ENCODE measurements at regions not wholly inside any gene's neighbourhood (a gene's known extent, or its start where the extent isn't known, plus 50 kb on each side); places are given as distances from the start of the nearest gene placed in this dataset.

DNA sequence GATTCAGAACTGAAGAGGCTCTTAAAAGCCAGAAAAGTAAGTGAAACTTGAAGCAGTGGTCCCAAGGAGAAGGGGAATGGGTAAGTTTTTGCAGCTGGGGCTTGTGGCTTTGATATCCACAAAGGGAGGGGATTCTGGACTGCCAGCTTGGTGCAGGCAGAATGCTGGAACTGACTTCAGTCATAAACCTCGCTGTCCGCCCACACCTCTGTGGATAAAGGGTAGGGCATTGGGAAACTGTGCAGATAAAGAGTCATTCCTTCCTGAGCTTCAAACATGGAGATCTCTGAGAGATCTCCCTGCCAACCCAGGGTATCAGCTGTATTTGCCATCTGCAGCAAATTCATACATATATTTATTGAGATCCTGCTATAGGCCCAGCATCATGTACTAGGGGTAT is 124.3 kb upstream of the OR9Q1 start:
- Histone ChIP-seq H3K4me1 (ENCODE audit: control insufficient read depth in 4 of 4, insufficient read depth in 4 of 4, low read length in 3 of 4) (no peaks in the 10 kb centered on the region), H3K36me3 (ENCODE audit: control insufficient read depth in 4 of 4, insufficient read depth in 3 of 4, low read depth in 1 of 4, low read length in 3 of 4) (no peaks in the 10 kb centered on the region), H3K27ac (ENCODE audit: low read depth in 1 of 2, low read length in 2 of 2) (no peak overlapping the region), H3K27me3 (ENCODE audit: control insufficient read depth in 4 of 4, insufficient read depth in 4 of 4, low read length in 3 of 4) (peaks cover 0 to 2% (median 0%) of the 10 kb centered on the region in 4 donors), H3K9me3 (ENCODE audit: control insufficient read depth in 4 of 4, low read length in 3 of 4) (peaks cover 0 to 4% (median 2%) of the 10 kb centered on the region in 4 donors), H3K4me3 (ENCODE audit: low read depth in 1 of 3, low read length in 3 of 3) (no peak overlapping the region), H3K9ac (ENCODE audit: low read depth in 1 of 2, low read length in 2 of 2) (no peak overlapping the region)
- no peak for DNase-seq (ENCODE audit: low spot score)
- TF ChIP-seq HNF4A (conservative IDR thresholded peaks at IDR 0.05) (no peak), RXRA (IDR thresholded peaks at IDR 0.05) (no peak), NR2F2 (IDR thresholded peaks at IDR 0.05) (no peak), GABPA (IDR thresholded peaks at IDR 0.05 in 1 of 2, conservative IDR thresholded peaks at IDR 0.05 in 1 of 2) (no peak), RAD21 (IDR thresholded peaks at IDR 0.05) (no peak), HNF4G (IDR thresholded peaks at IDR 0.05) (no peak), YY1 (IDR thresholded peaks at IDR 0.05) (no peak), SP1 (IDR thresholded peaks at IDR 0.05) (no peak), FOXA1 (IDR thresholded peaks at IDR 0.05) (no peak), JUND (IDR thresholded peaks at IDR 0.05) (no peak), EGR1 (IDR thresholded peaks at IDR 0.05; ENCODE audit: low read depth in 2 of 2) (no peak), FOXA2 (IDR thresholded peaks at IDR 0.05) (no peak), TAF1 (conservative IDR thresholded peaks at IDR 0.05) (no peak)
- TF ChIP-seq, protein P1, sequence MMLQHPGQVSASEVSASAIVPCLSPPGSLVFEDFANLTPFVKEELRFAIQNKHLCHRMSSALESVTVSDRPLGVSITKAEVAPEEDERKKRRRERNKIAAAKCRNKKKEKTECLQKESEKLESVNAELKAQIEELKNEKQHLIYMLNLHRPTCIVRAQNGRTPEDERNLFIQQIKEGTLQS (IDR thresholded peaks at IDR 0.05), result no peak
- TF ChIP-seq, protein P2, sequence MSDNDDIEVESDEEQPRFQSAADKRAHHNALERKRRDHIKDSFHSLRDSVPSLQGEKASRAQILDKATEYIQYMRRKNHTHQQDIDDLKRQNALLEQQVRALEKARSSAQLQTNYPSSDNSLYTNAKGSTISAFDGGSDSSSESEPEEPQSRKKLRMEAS (IDR thresholded peaks at IDR 0.05), result no peak
- TF ChIP-seq, protein P3, sequence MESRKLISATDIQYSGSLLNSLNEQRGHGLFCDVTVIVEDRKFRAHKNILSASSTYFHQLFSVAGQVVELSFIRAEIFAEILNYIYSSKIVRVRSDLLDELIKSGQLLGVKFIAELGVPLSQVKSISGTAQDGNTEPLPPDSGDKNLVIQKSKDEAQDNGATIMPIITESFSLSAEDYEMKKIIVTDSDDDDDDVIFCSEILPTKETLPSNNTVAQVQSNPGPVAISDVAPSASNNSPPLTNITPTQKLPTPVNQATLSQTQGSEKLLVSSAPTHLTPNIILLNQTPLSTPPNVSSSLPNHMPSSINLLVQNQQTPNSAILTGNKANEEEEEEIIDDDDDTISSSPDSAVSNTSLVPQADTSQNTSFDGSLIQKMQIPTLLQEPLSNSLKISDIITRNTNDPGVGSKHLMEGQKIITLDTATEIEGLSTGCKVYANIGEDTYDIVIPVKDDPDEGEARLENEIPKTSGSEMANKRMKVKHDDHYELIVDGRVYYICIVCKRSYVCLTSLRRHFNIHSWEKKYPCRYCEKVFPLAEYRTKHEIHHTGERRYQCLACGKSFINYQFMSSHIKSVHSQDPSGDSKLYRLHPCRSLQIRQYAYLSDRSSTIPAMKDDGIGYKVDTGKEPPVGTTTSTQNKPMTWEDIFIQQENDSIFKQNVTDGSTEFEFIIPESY (IDR thresholded peaks at IDR 0.05), result no peak
- TF ChIP-seq, protein P4, sequence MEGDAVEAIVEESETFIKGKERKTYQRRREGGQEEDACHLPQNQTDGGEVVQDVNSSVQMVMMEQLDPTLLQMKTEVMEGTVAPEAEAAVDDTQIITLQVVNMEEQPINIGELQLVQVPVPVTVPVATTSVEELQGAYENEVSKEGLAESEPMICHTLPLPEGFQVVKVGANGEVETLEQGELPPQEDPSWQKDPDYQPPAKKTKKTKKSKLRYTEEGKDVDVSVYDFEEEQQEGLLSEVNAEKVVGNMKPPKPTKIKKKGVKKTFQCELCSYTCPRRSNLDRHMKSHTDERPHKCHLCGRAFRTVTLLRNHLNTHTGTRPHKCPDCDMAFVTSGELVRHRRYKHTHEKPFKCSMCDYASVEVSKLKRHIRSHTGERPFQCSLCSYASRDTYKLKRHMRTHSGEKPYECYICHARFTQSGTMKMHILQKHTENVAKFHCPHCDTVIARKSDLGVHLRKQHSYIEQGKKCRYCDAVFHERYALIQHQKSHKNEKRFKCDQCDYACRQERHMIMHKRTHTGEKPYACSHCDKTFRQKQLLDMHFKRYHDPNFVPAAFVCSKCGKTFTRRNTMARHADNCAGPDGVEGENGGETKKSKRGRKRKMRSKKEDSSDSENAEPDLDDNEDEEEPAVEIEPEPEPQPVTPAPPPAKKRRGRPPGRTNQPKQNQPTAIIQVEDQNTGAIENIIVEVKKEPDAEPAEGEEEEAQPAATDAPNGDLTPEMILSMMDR (IDR thresholded peaks at IDR 0.05; ENCODE audit: low read depth, low read length, missing input control), result no peak
- TF ChIP-seq, protein P5, sequence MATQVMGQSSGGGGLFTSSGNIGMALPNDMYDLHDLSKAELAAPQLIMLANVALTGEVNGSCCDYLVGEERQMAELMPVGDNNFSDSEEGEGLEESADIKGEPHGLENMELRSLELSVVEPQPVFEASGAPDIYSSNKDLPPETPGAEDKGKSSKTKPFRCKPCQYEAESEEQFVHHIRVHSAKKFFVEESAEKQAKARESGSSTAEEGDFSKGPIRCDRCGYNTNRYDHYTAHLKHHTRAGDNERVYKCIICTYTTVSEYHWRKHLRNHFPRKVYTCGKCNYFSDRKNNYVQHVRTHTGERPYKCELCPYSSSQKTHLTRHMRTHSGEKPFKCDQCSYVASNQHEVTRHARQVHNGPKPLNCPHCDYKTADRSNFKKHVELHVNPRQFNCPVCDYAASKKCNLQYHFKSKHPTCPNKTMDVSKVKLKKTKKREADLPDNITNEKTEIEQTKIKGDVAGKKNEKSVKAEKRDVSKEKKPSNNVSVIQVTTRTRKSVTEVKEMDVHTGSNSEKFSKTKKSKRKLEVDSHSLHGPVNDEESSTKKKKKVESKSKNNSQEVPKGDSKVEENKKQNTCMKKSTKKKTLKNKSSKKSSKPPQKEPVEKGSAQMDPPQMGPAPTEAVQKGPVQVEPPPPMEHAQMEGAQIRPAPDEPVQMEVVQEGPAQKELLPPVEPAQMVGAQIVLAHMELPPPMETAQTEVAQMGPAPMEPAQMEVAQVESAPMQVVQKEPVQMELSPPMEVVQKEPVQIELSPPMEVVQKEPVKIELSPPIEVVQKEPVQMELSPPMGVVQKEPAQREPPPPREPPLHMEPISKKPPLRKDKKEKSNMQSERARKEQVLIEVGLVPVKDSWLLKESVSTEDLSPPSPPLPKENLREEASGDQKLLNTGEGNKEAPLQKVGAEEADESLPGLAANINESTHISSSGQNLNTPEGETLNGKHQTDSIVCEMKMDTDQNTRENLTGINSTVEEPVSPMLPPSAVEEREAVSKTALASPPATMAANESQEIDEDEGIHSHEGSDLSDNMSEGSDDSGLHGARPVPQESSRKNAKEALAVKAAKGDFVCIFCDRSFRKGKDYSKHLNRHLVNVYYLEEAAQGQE (IDR thresholded peaks at IDR 0.05), result no peak
- 78% methylated on average over 2 of the region's 2 CpGs for whole genome bisulfite sequencing

Measured in liver (tissue), 8 donors.